HCT116 (cell line): ENCODE measurements at regions not wholly inside any gene's neighbourhood (a gene's known extent, or its start where the extent isn't known, plus 50 kb on each side); places are given as distances from the start of the nearest gene placed in this dataset.

Experiments used
- ATAC-seq: fragments of 200-7000 bp; cut with Tn5 transposase; 2 replicates; pipeline ENCODE4 v1.9.1; 2020; ENCODE audit warnings: mild to moderate bottlenecking, moderate library complexity
- BruUV-seq: library from RNA; stranded (reverse); fragments of 400-500 nt; replicated peaks from 2 replicates; lab custom pipeline; 2021; lab: Mats Ljungman, UMichigan
- CTCF ChIA-PET: fragments of 300-600 bp; sonication (Branson Sonifier 250); formaldehyde crosslinking; loops from one replicate; lab custom pipeline; 2021; ENCODE audit warnings: antibody characterized with exemption; lab: Charles Lee
- POLR2A ChIA-PET: fragments of 300-600, 350-600 bp; sonication (Branson Sonifier 250); formaldehyde crosslinking; loops from one replicate; lab custom pipeline; 2021; ENCODE audit warnings: antibody characterized with exemption; lab: Charles Lee
- RAD21 ChIA-PET, 2 experiments: fragments of 300-600 bp; sonication (Branson Sonifier 250); formaldehyde crosslinking; loops; one replicate each; lab custom pipeline; 2023; ENCODE audit warnings: low total read pairs in 2 of 2; ENCODE audit not compliant: uncharacterized antibody in 2 of 2, unreplicated experiment in 2 of 2, low non-redundant PET in 1 of 2; lab: Charles Lee
- DNase-seq: peaks from one replicate; pipeline ENCODE4 v3.0.0-alpha.2; 2010; ENCODE audit warnings: low read depth, low spot score
- H2AFZ ChIP-seq: fragments of 200-600 bp; shearing (Covaris generic), sonication (generic); 2 replicates; pipeline ENCODE4 v1.6.1; 2017; ENCODE audit warnings: low read depth, mixed run types, mixed read lengths, antibody characterized with exemption, low read length; ENCODE audit not compliant: poor library complexity, severe bottlenecking
- H3K27ac ChIP-seq: 2 replicates; pipeline ENCODE4 v1.5.1; 2012; ENCODE audit warnings: low read depth, low read length
- H3K27me3 ChIP-seq: fragments of 200-600 bp; sonication (generic); 2 replicates; pipeline ENCODE4 v1.6.1; 2016; ENCODE audit warnings: mixed run types, low read length, mixed read lengths; ENCODE audit not compliant: insufficient read depth
- H3K36me3 ChIP-seq, 2 experiments: fragments of 200-500 bp in 1 of 2; fragments of 200-600 bp in 1 of 2; sonication (Bioruptor generic) in 1 of 2; sonication (generic) in 1 of 2; 2 replicates each; pipeline versions ENCODE4 v1.5.1 to v1.6.1; 2014 to 2016; ENCODE audit warnings: low read length in 2 of 2, inconsistent platforms in 1 of 2, mixed read lengths in 1 of 2, mixed run types in 1 of 2; ENCODE audit not compliant: insufficient read depth in 2 of 2, control insufficient read depth in 1 of 2
- H3K4me1 ChIP-seq, 2 experiments: fragments of 200-600 bp in 1 of 2; sonication (generic) in 1 of 2; 2 replicates each; pipeline versions ENCODE4 v1.5.1 to v1.6.1; 2012 to 2017; ENCODE audit warnings: low read length in 2 of 2, inconsistent platforms in 1 of 2, mild to moderate bottlenecking in 1 of 2, mixed read lengths in 1 of 2, mixed run types in 1 of 2, moderate library complexity in 1 of 2; ENCODE audit not compliant: insufficient read depth in 2 of 2, control insufficient read depth in 1 of 2
- H3K4me2 ChIP-seq: fragments of 200-600 bp; sonication (generic); 2 replicates; pipeline ENCODE4 v1.6.1; 2017; ENCODE audit warnings: mixed run types, low read length, mixed read lengths
- H3K4me3 ChIP-seq, 2 experiments: fragments of 200-600 bp in 1 of 2; sonication (generic) in 1 of 2; replicated peaks in 1 of 2; 2 replicates each; pipeline ENCODE4 v1.5.1; 2011 to 2016; ENCODE audit warnings: low read length in 2 of 2, control low read depth in 1 of 2, low read depth in 1 of 2, mild to moderate bottlenecking in 1 of 2, mixed read lengths in 1 of 2, mixed run types in 1 of 2
- H3K79me2 ChIP-seq: fragments of 200-600 bp; sonication (generic); 2 replicates; pipeline ENCODE4 v1.6.1; 2017; ENCODE audit warnings: mild to moderate bottlenecking, mixed run types, low read length, moderate library complexity, mixed read lengths; ENCODE audit not compliant: insufficient read depth
- H3K9ac ChIP-seq: fragments of 200-600 bp; sonication (generic); 2 replicates; pipeline ENCODE4 v1.6.1; 2016; ENCODE audit warnings: low read length, mixed read lengths
- H3K9me2 ChIP-seq: fragments of 200-600 bp; sonication (generic), shearing (Covaris generic); 2 replicates; pipeline ENCODE4 v1.6.1; 2017; ENCODE audit warnings: mixed run types, mild to moderate bottlenecking, moderate library complexity; ENCODE audit not compliant: insufficient read depth
- H3K9me3 ChIP-seq, 2 experiments: fragments of 200-500 bp in 1 of 2; fragments of 200-600 bp in 1 of 2; sonication (Bioruptor generic) in 1 of 2; sonication (generic) in 1 of 2; 2 replicates each; pipeline ENCODE4 v1.6.1; 2014 to 2017; ENCODE audit warnings: low read length in 2 of 2, mixed read lengths in 2 of 2, inconsistent platforms in 1 of 2, low read depth in 1 of 2, mild to moderate bottlenecking in 1 of 2, mixed run types in 1 of 2, moderate library complexity in 1 of 2; ENCODE audit not compliant: control insufficient read depth in 1 of 2, insufficient read depth in 1 of 2
- H4K20me1 ChIP-seq: fragments of 200-600 bp; sonication (generic), shearing (Covaris generic); 2 replicates; pipeline ENCODE4 v1.6.1; 2017; ENCODE audit warnings: mixed run types, mild to moderate bottlenecking, moderate library complexity; ENCODE audit not compliant: insufficient read depth
- ATF3 ChIP-seq: IDR thresholded peaks from 2 replicates; pipeline ENCODE4 v1.6.1; 2012
- ELF1 ChIP-seq: IDR thresholded peaks from 2 replicates; pipeline ENCODE4 v1.6.1; 2012; ENCODE audit warnings: low read depth, borderline replicate concordance
- JUND ChIP-seq: IDR thresholded peaks from 2 replicates; pipeline ENCODE4 v1.6.1; 2012
- POLR2AphosphoS5 ChIP-seq: IDR thresholded peaks from 2 replicates; pipeline ENCODE4 v1.6.1; 2011; ENCODE audit warnings: mild to moderate bottlenecking, low read depth, low read length, moderate library complexity
- SIN3A ChIP-seq: IDR thresholded peaks from 2 replicates; pipeline ENCODE4 v1.6.1; 2012; ENCODE audit warnings: low read depth
- TCF7L2 ChIP-seq: IDR thresholded peaks from 2 replicates; pipeline ENCODE4 v1.7.0; 2011; ENCODE audit warnings: borderline replicate concordance, inconsistent platforms; ENCODE audit not compliant: insufficient read depth, insufficient read length; ENCODE audit errors: extremely low read depth
- YY1 ChIP-seq: IDR thresholded peaks from 2 replicates; pipeline ENCODE4 v1.6.1; 2011; ENCODE audit warnings: low read length, low read depth, moderate library complexity, mild to moderate bottlenecking; ENCODE audit not compliant: insufficient replicate concordance; ENCODE audit errors: extremely low read depth
- ZBTB33 ChIP-seq: IDR thresholded peaks from 2 replicates; pipeline ENCODE4 v1.6.1; 2011; ENCODE audit warnings: mild to moderate bottlenecking, low read length, moderate library complexity; ENCODE audit not compliant: insufficient replicate concordance; ENCODE audit errors: extremely low read depth
- ZNF274 ChIP-seq: fragments of 200-500 bp; sonication (Bioruptor generic); IDR thresholded peaks from 2 replicates; pipeline ENCODE4 v1.6.1; 2014; ENCODE audit warnings: mild to moderate bottlenecking, low read depth, low read length, inconsistent platforms
- intact Hi-C: fragments of 100-400 bp; cut with micrococcal nuclease; formaldehyde crosslinking; loops from 2 replicates; pipeline ENCODE4 v1.10.0; 2022

DNA sequence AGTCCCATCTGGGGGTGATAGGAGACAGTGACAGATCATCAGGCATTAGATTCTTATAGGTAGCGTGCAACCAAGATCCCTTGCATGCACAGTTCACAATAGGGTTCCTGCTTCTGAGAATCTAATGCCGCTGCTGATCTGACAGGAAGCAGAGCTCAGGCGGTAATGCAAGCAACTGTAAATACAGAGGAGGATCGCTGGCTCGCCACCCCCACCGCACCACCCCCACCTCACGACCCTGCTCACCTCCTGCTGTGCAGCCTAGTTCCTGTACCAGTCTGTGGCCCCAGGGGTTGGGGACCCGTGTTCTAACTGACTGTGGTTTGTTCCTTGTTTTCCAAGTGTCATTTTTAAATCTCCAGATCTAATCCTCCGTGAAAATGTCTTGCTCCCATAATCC, 89.0 kb upstream of the MAPK10 start:
- no peak overlapping the region for H3K4me2 ChIP-seq
- DNase-seq, result no peak
- no peaks in the 10 kb centered on the region for H3K79me2 ChIP-seq
- H3K36me3 ChIP-seq, result no peaks in the 10 kb centered on the region
- H2AFZ ChIP-seq, result no peak overlapping the region
- intact Hi-C loops, result no loop called here
- no peak overlapping the region for H3K4me3 ChIP-seq
- no TSS peak for BruUV-seq
- no peaks in the 10 kb centered on the region for H4K20me1 ChIP-seq
- RAD21 ChIA-PET, result no interaction called here
- no peaks in the 10 kb centered on the region for H3K9me2 ChIP-seq
- no peaks in the 10 kb centered on the region for H3K9me3 ChIP-seq
- no peak for ATAC-seq
- TF ChIP-seq YY1, result no peak
- TF ChIP-seq, all 23 proteins: peak for 0
- POLR2A ChIA-PET, result no interaction called here
- Histone ChIP-seq H3K27ac (no peak overlapping the region), H3K4me1 (peaks cover 2 to 8% of the 10 kb centered on the region in 2 experiments; a peak in 2 of 4 replicates), H3K27me3 (no peaks in the 10 kb centered on the region), H3K9ac (no peak overlapping the region)
- CTCF ChIA-PET, result no interaction called here

GRCh38 chr4:86449746-86450588, 90.1 kb upstream of the MAPK10 start:
- no peak overlapping the region for H2AFZ ChIP-seq
- intact Hi-C loops, result no loop called here

More at GRCh38 chr4:86449746-86450588, 90.1 kb upstream of the MAPK10 start:
- no peak for TF ChIP-seq TCF7L2
- TF ChIP-seq ZBTB33, result no peak
- TF ChIP-seq POLR2AphosphoS5, result no peak
- TF ChIP-seq ELF1, result no peak
- no peak for TF ChIP-seq SIN3A
- TF ChIP-seq ZNF274, result no peak
- no peak for TF ChIP-seq JUND
- no peak for TF ChIP-seq ATF3
- no peaks in the 10 kb centered on the region for H3K79me2 ChIP-seq
- ATAC-seq (no peak), DNase-seq (no peak)
- no peak overlapping the region for H3K4me3 ChIP-seq
- no peaks in the 10 kb centered on the region for H3K9me3 ChIP-seq
- no peak overlapping the region for H3K4me2 ChIP-seq
- no peaks in the 10 kb centered on the region for H3K27me3 ChIP-seq
- no peaks in the 10 kb centered on the region for H3K9me2 ChIP-seq
- no peak overlapping the region for H3K9ac ChIP-seq
- no TSS peak for BruUV-seq
- no peaks in the 10 kb centered on the region for H3K36me3 ChIP-seq
- no peaks in the 10 kb centered on the region for H4K20me1 ChIP-seq
- ChIA-PET POLR2A (no interaction called here), CTCF (no interaction called here), RAD21 (no interaction called here)
- no peak overlapping the region for H3K27ac ChIP-seq
- peaks cover 2 to 10% of the 10 kb centered on the region in 2 experiments; a peak in 2 of 4 replicates for H3K4me1 ChIP-seq
